Activated CD8-positive, alpha-beta memory T cell treated with anti-CD3 and anti-CD28 coated beads for 24 hours (primary cell): ENCODE measurements at regions not wholly inside any gene's neighbourhood (a gene's known extent, or its start where the extent isn't known, plus 50 kb on each side); places are given as distances from the start of the nearest gene placed in this dataset.

Source experiments
- DNase-seq: peaks from one replicate; pipeline ENCODE4 v3.0.0-alpha.2; 2020

- no peak for DNase-seq
Measured at GRCh38 chr11:19323502-19323901, 82.8 kb upstream of the E2F8 start.

- DNase-seq: no peak
Measured at GRCh38 chr11:19321351-19321750, 80.6 kb upstream of the E2F8 start.

- no peak for DNase-seq
Measured at GRCh38 chr11:19320827-19321226, 80.1 kb upstream of the E2F8 start.

GRCh38 chr11:19316434-19316833 is 75.7 kb upstream of the E2F8 start:
- no peak for DNase-seq

GRCh38 chr11:19315511-19315910 is 74.8 kb upstream of the E2F8 start:
- DNase-seq: no peak

- DNase-seq: no peak
Measured at GRCh38 chr11:19313140-19313539, 72.4 kb upstream of the E2F8 start.

GRCh38 chr11:19311308-19312030 is 70.7 kb upstream of the E2F8 start:
- peak; percentile 66 for DNase-seq

- no peak for DNase-seq
Measured at GRCh38 chr11:19307498-19307897, 66.8 kb upstream of the E2F8 start.

GRCh38 chr11:19306179-19306944 is 65.6 kb upstream of the E2F8 start:
- DNase-seq: no peak

- no peak for DNase-seq
Measured at GRCh38 chr11:19301361-19301760, 60.6 kb upstream of the E2F8 start.

- no peak for DNase-seq
Measured at GRCh38 chr11:19294444-19294843, 53.7 kb upstream of the E2F8 start.

- DNase-seq: no peak
Measured at GRCh38 chr11:19291064-19291463, 50.3 kb upstream of the E2F8 start.
